ENCODE measurements at regions not wholly inside any gene's neighbourhood (a gene's known extent, or its start where the extent isn't known, plus 50 kb on each side); places are given as distances from the start of the nearest gene placed in this dataset.

DNA sequence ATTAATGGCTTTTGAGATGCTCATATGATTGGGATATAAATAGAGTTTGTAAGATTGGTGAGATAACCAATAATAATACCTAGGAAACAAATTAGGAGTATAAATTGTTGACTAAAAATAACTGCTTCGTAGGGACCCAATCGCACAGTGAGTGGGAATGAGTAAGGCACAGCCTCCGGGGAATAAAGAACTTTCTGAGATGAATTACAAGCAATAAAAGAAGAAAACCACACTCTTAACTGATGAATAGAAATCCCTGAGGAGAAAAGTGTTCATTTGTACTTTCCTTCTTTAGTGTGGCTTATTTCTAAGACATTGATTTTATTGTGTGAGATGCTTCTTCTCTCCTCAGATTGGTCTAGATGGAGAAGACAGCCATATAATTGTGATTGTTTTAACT, 443.4 kb upstream of the PRMT6 start:
- Histone ChIP-seq H4K20me1 (ENCODE audit: insufficient read depth, low read depth, low read length) (no peaks in the 10 kb centered on the region), H2AFZ (ENCODE audit: low read length) (no peak overlapping the region), H3K79me2 (ENCODE audit: low read length) (no peaks in the 10 kb centered on the region), H3K27ac (ENCODE audit: low read length) (no peak overlapping the region), H3K9me2 (replicated peaks; ENCODE audit: insufficient read depth, low read length) (no peaks in the 10 kb centered on the region), H3K9me3 (ENCODE audit: low read length) (peaks cover 10% of the 10 kb centered on the region), H3K9ac (ENCODE audit: low read length) (no peak overlapping the region), H3K27me3 (ENCODE audit: low read length) (no peaks in the 10 kb centered on the region), H3K36me3 (ENCODE audit: insufficient read depth, low read length) (no peaks in the 10 kb centered on the region), H3K4me1 (ENCODE audit: low read length) (no peaks in the 10 kb centered on the region), H3K4me3 (ENCODE audit: low read length) (no peak overlapping the region), H3K4me2 (ENCODE audit: low read depth, low read length, poor library complexity, severe bottlenecking) (no peak overlapping the region)
- no peak for DNase-seq

DNA sequence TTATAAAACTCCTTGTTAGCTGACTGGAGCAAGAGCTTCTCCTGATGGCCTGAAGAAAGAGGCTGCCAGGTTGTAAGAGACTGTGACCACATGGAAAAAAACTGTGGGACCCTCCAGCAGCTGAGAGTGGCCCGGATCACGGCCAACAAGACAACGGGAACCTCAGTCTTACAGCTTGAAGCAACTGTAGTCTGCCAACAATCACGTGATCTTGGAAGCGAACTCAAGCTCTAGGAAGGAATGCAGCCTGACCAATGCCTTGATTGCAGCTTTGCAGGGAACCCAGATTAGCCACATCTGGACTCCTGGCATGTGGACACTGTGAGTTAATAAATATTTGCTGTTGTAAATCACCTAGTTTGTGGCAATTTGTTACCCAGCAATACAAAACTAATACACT, 442.6 kb upstream of the PRMT6 start:
- Histone ChIP-seq H3K9ac (ENCODE audit: low read length) (no peak overlapping the region), H3K79me2 (ENCODE audit: low read length) (no peaks in the 10 kb centered on the region), H3K4me2 (ENCODE audit: low read depth, low read length, poor library complexity, severe bottlenecking) (no peak overlapping the region), H2AFZ (ENCODE audit: low read length) (no peak overlapping the region), H4K20me1 (ENCODE audit: insufficient read depth, low read depth, low read length) (no peaks in the 10 kb centered on the region), H3K9me2 (replicated peaks; ENCODE audit: insufficient read depth, low read length) (no peaks in the 10 kb centered on the region), H3K36me3 (ENCODE audit: insufficient read depth, low read length) (no peaks in the 10 kb centered on the region), H3K27ac (ENCODE audit: low read length) (no peak overlapping the region), H3K27me3 (ENCODE audit: low read length) (no peaks in the 10 kb centered on the region), H3K4me1 (ENCODE audit: low read length) (no peaks in the 10 kb centered on the region), H3K9me3 (ENCODE audit: low read length) (peaks cover 10% of the 10 kb centered on the region), H3K4me3 (ENCODE audit: low read length) (no peak overlapping the region)
- DNase-seq = no peak

DNA sequence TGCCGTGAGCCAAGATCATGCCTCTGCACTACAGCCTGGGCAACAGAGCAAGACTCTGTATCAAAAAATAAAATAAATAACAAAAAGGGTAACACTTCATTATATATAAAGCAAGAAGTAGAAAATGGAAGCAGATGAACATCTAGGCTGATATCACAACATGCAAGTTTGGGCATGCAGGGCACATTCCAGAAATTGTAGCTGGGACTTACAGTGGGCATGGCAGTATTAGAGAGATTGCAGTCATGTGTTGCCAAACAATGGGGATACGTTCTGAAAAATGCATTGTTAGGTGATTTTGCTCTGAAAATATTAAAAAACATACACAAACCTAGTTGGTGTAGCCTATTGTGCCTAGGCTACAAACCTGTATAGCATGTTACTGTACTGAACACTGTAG, 441.0 kb upstream of the PRMT6 start:
- Histone ChIP-seq H3K4me3 (ENCODE audit: low read length) (no peak overlapping the region), H2AFZ (ENCODE audit: low read length) (no peak overlapping the region), H3K9ac (ENCODE audit: low read length) (no peak overlapping the region), H4K20me1 (ENCODE audit: insufficient read depth, low read depth, low read length) (no peaks in the 10 kb centered on the region), H3K9me3 (ENCODE audit: low read length) (peaks cover 10% of the 10 kb centered on the region), H3K27ac (ENCODE audit: low read length) (no peak overlapping the region), H3K4me2 (ENCODE audit: low read depth, low read length, poor library complexity, severe bottlenecking) (no peak overlapping the region), H3K27me3 (ENCODE audit: low read length) (no peaks in the 10 kb centered on the region), H3K36me3 (ENCODE audit: insufficient read depth, low read length) (no peaks in the 10 kb centered on the region), H3K4me1 (ENCODE audit: low read length) (no peaks in the 10 kb centered on the region), H3K9me2 (replicated peaks; ENCODE audit: insufficient read depth, low read length) (no peaks in the 10 kb centered on the region), H3K79me2 (ENCODE audit: low read length) (no peaks in the 10 kb centered on the region)
- no peak for DNase-seq

DNA sequence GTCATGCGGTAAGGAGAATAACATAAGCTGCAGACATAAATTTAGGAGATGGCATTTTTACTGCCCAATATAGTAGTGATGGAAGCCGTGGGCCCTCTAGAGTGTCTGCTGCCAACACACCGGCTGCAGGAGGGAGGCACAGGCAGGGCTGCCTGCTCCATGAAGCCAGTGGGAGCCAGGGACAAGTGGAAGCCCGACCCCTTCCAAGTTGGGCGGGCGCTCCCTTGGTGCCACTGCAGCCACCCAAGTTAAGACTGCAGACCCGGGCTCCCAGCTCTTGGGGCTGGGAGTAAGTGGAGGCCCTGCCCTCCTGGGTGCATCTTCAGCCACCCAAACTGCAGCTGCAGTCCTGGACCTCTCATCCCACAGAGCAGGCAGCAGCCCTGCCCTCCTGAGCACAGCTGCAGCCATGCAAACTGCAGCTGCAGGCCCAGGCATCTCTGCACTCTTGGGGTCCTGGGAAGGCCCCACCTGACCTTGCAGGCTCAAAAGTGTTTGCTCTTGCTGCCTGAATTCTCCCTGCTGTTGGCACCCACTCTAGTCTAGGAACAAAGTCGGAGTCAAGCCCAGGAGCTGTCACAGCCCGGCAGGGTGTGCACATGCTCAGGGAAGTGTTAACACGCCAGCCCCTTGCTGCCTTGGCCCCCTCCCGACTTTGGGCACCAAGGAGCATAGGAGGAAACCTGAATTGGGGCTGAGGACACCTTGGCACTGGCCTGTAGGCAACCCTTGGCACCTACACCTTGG, 437.2 kb upstream of the PRMT6 start:
- H4K20me1 ChIP-seq (ENCODE audit: insufficient read depth, low read depth, low read length) = no peaks in the 10 kb centered on the region
- no peaks in the 10 kb centered on the region for H3K36me3 ChIP-seq (ENCODE audit: insufficient read depth, low read length)
- no peak overlapping the region for H3K4me3 ChIP-seq (ENCODE audit: low read length)
- no peaks in the 10 kb centered on the region for H3K27me3 ChIP-seq (ENCODE audit: low read length)
- H3K4me2 ChIP-seq (ENCODE audit: low read depth, low read length, poor library complexity, severe bottlenecking) = no peak overlapping the region
- H3K9ac ChIP-seq (ENCODE audit: low read length) = no peak overlapping the region
- no peak for DNase-seq
- no peak overlapping the region for H2AFZ ChIP-seq (ENCODE audit: low read length)
- H3K79me2 ChIP-seq (ENCODE audit: low read length) = no peaks in the 10 kb centered on the region
- peaks cover 7% of the 10 kb centered on the region; the same call in 1 of the 2 replicates for H3K9me3 ChIP-seq (ENCODE audit: low read length)
- H3K9me2 ChIP-seq (replicated peaks; ENCODE audit: insufficient read depth, low read length) = no peaks in the 10 kb centered on the region; the same call in 1 of the 2 replicates
- H3K27ac ChIP-seq (ENCODE audit: low read length) = no peak overlapping the region
- no peaks in the 10 kb centered on the region for H3K4me1 ChIP-seq (ENCODE audit: low read length)

DNA sequence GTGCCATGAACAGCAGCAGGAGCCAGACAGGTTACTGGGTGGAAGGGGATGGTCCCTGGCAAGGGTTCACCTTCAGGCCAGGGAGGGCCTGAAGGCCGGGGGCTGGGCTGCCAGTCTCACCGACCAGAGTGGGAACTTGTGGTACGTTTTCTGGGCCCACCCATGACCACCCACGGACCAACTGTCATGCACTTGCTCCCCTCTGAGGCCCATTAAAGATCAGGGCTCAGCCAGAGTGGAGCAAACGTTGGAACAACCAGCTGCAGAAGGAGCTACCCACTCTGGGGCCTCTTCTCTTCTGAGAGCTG, 436.7 kb upstream of the PRMT6 start:
- Histone ChIP-seq H3K9me3 (ENCODE audit: low read length) (peaks cover 5% of the 10 kb centered on the region; the same call in 1 of the 2 replicates), H2AFZ (ENCODE audit: low read length) (no peak overlapping the region), H3K4me1 (ENCODE audit: low read length) (no peaks in the 10 kb centered on the region), H3K9me2 (replicated peaks; ENCODE audit: insufficient read depth, low read length) (no peaks in the 10 kb centered on the region; the same call in 1 of the 2 replicates), H3K79me2 (ENCODE audit: low read length) (no peaks in the 10 kb centered on the region), H3K36me3 (ENCODE audit: insufficient read depth, low read length) (no peaks in the 10 kb centered on the region), H3K27ac (ENCODE audit: low read length) (no peak overlapping the region), H3K27me3 (ENCODE audit: low read length) (no peaks in the 10 kb centered on the region), H4K20me1 (ENCODE audit: insufficient read depth, low read depth, low read length) (no peaks in the 10 kb centered on the region), H3K4me2 (ENCODE audit: low read depth, low read length, poor library complexity, severe bottlenecking) (no peak overlapping the region), H3K4me3 (ENCODE audit: low read length) (no peak overlapping the region), H3K9ac (ENCODE audit: low read length) (no peak overlapping the region)
- no peak for DNase-seq

DNA sequence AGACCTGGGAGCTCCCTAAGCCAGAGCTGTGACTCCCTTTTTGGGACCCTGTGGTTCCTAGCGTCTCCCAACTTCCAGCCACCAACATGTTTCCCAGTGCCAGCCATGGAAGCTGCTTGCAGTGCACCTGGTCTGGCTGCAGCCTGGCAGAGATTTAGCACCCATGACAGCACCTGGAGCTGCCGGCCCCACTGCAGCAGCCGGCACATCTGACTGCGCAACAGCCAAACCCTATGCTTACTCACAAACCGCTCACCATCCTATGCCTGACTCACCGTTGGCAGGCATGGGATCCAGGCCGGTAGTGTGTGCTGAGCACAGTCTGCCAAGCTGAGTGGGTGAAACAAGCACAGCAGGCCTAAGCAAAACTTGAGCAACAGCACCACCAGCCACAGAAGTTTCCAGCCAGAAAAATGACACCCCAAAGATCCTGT, 435.9 kb upstream of the PRMT6 start:
- no peak for DNase-seq
- Histone ChIP-seq H3K4me3 (ENCODE audit: low read length) (no peak overlapping the region), H3K27me3 (ENCODE audit: low read length) (no peaks in the 10 kb centered on the region), H3K36me3 (ENCODE audit: insufficient read depth, low read length) (no peaks in the 10 kb centered on the region), H4K20me1 (ENCODE audit: insufficient read depth, low read depth, low read length) (no peaks in the 10 kb centered on the region), H3K9ac (ENCODE audit: low read length) (no peak overlapping the region), H3K9me3 (ENCODE audit: low read length) (peaks cover 3% of the 10 kb centered on the region; the same call in 1 of the 2 replicates), H3K27ac (ENCODE audit: low read length) (no peak overlapping the region), H2AFZ (ENCODE audit: low read length) (no peak overlapping the region), H3K4me2 (ENCODE audit: low read depth, low read length, poor library complexity, severe bottlenecking) (no peak overlapping the region), H3K79me2 (ENCODE audit: low read length) (no peaks in the 10 kb centered on the region), H3K4me1 (ENCODE audit: low read length) (no peaks in the 10 kb centered on the region), H3K9me2 (replicated peaks; ENCODE audit: insufficient read depth, low read length) (no peaks in the 10 kb centered on the region; the same call in 1 of the 2 replicates)

DNA sequence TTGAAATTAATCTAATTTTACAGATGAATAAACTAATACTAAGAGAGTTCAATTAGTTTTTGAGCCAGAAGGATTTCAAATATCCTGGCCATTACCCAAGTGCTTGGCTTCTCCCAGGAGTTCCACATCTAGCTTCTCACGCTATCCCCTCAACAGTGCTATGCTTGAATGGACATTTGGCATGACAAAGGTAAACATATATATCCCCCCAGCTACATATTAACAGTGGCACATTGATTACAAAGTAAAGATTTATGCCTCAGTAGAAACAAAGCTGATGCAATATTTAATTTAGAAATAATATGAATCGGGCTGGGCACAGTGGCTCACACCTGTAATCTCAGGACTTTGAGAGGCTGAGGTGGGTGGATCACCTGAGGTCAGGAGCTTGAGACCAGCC, 434.6 kb upstream of the PRMT6 start:
- no peaks in the 10 kb centered on the region for H3K36me3 ChIP-seq (ENCODE audit: insufficient read depth, low read length)
- H3K4me2 ChIP-seq (ENCODE audit: low read depth, low read length, poor library complexity, severe bottlenecking) = no peak overlapping the region
- no peak overlapping the region for H3K4me3 ChIP-seq (ENCODE audit: low read length)
- no peak overlapping the region for H2AFZ ChIP-seq (ENCODE audit: low read length)
- no peaks in the 10 kb centered on the region; the same call in 1 of the 2 replicates for H3K9me2 ChIP-seq (replicated peaks; ENCODE audit: insufficient read depth, low read length)
- no peaks in the 10 kb centered on the region for H3K27me3 ChIP-seq (ENCODE audit: low read length)
- DNase-seq = no peak
- no peak overlapping the region for H3K9ac ChIP-seq (ENCODE audit: low read length)
- H3K4me1 ChIP-seq (ENCODE audit: low read length) = no peaks in the 10 kb centered on the region
- no peaks in the 10 kb centered on the region for H3K79me2 ChIP-seq (ENCODE audit: low read length)
- H4K20me1 ChIP-seq (ENCODE audit: insufficient read depth, low read depth, low read length) = no peaks in the 10 kb centered on the region
- H3K27ac ChIP-seq (ENCODE audit: low read length) = no peak overlapping the region
- H3K9me3 ChIP-seq (ENCODE audit: low read length) = peaks cover 3% of the 10 kb centered on the region; the same call in 1 of the 2 replicates

DNA sequence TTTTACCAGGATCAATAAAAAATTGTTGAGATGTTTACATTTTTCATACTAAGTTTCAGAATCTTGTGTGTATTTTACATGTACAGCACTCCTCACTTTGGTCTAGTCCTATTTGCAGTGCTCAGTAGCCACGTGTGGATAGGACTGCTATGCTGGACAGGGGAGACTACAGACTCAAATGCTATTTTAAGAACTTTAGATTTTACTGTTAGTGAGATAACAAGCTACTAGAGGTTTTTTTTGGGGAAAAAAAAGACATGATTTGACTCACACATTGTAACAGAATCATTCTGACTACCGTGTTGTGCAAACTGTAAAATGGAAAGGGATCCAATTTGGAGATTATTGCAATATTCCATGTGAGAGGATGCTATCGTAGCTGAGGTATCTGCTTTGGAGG, 418.9 kb upstream of the PRMT6 start:
- Histone ChIP-seq H2AFZ (ENCODE audit: low read length) (no peak overlapping the region), H3K27me3 (ENCODE audit: low read length) (no peaks in the 10 kb centered on the region), H3K9ac (ENCODE audit: low read length) (no peak overlapping the region), H3K4me2 (ENCODE audit: low read depth, low read length, poor library complexity, severe bottlenecking) (no peak overlapping the region), H3K9me2 (replicated peaks; ENCODE audit: insufficient read depth, low read length) (no peaks in the 10 kb centered on the region), H3K36me3 (ENCODE audit: insufficient read depth, low read length) (no peaks in the 10 kb centered on the region), H3K4me3 (ENCODE audit: low read length) (no peak overlapping the region), H4K20me1 (ENCODE audit: insufficient read depth, low read depth, low read length) (no peaks in the 10 kb centered on the region), H3K4me1 (ENCODE audit: low read length) (no peaks in the 10 kb centered on the region), H3K27ac (ENCODE audit: low read length) (no peak overlapping the region), H3K9me3 (ENCODE audit: low read length) (peaks cover 10% of the 10 kb centered on the region), H3K79me2 (ENCODE audit: low read length) (no peaks in the 10 kb centered on the region)
- no peak for DNase-seq

All from Karpas-422 (cell line).